Lower leg skin (tissue), 3 donors: ENCODE measurements at regions not wholly inside any gene's neighbourhood (a gene's known extent, or its start where the extent isn't known, plus 50 kb on each side); places are given as distances from the start of the nearest gene placed in this dataset.

Experiments
- POLR2A ChIP-seq, 2 donors: fragments of 450-650 bp; IDR thresholded peaks; one replicate each; pipeline ENCODE4 v1.6.1; 2016 to 2017; ENCODE audit warnings: antibody characterized with exemption in 2 of 2, mild to moderate bottlenecking in 1 of 2, moderate library complexity in 1 of 2
- TF ChIP-seq, protein P1 (sequence below), 3 donors: fragments of 450-650 bp; IDR thresholded peaks; one replicate each; pipeline ENCODE4 v1.5.1; 2016; ENCODE audit warnings: antibody characterized with exemption in 3 of 3, mild to moderate bottlenecking in 3 of 3, moderate library complexity in 2 of 3

GRCh38 chr13:88248393-88248792 is 577.2 kb downstream of the SLITRK5 start:
- TF ChIP-seq POLR2A (IDR thresholded peaks at IDR 0.05): no peak
- TF ChIP-seq, protein P1, sequence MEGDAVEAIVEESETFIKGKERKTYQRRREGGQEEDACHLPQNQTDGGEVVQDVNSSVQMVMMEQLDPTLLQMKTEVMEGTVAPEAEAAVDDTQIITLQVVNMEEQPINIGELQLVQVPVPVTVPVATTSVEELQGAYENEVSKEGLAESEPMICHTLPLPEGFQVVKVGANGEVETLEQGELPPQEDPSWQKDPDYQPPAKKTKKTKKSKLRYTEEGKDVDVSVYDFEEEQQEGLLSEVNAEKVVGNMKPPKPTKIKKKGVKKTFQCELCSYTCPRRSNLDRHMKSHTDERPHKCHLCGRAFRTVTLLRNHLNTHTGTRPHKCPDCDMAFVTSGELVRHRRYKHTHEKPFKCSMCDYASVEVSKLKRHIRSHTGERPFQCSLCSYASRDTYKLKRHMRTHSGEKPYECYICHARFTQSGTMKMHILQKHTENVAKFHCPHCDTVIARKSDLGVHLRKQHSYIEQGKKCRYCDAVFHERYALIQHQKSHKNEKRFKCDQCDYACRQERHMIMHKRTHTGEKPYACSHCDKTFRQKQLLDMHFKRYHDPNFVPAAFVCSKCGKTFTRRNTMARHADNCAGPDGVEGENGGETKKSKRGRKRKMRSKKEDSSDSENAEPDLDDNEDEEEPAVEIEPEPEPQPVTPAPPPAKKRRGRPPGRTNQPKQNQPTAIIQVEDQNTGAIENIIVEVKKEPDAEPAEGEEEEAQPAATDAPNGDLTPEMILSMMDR (IDR thresholded peaks at IDR 0.05): no peak
